Mesendoderm (in vitro differentiated cells): ENCODE measurements at regions not wholly inside any gene's neighbourhood (a gene's known extent, or its start where the extent isn't known, plus 50 kb on each side); places are given as distances from the start of the nearest gene placed in this dataset.

Source experiments
- DNase-seq: peaks from one replicate; pipeline ENCODE4 v3.0.0; 2013
- H2AK5ac ChIP-seq: 2 replicates; pipeline ENCODE4 v1.6.1; 2013; ENCODE audit warnings: low read length, inconsistent platforms
- H2BK120ac ChIP-seq: 2 replicates; pipeline ENCODE4 v1.6.1; 2013; ENCODE audit warnings: low read depth, mild to moderate bottlenecking, low read length, moderate library complexity, mixed read lengths
- H2BK15ac ChIP-seq: replicated peaks from 2 replicates; pipeline ENCODE4 v1.6.1; 2013; ENCODE audit warnings: low read depth, mild to moderate bottlenecking, moderate library complexity
- H2BK5ac ChIP-seq: 2 replicates; pipeline ENCODE4 v1.6.1; 2013; ENCODE audit warnings: low read length, inconsistent platforms
- H3K18ac ChIP-seq: 2 replicates; pipeline ENCODE4 v1.6.1; 2013; ENCODE audit warnings: mild to moderate bottlenecking, low read length, mixed read lengths
- H3K23ac ChIP-seq: one replicate; pipeline ENCODE4 v1.6.1; 2013; ENCODE audit warnings: low read length
- H3K27ac ChIP-seq: 2 replicates; pipeline ENCODE4 v1.5.1; 2013; ENCODE audit warnings: low read depth, mild to moderate bottlenecking, inconsistent platforms, low read length, moderate library complexity
- H3K27me3 ChIP-seq: 2 replicates; pipeline ENCODE4 v1.6.1; 2013; ENCODE audit warnings: low read length, control low read depth, mild to moderate bottlenecking, inconsistent platforms; ENCODE audit not compliant: insufficient read depth, poor library complexity
- H3K36me3 ChIP-seq: 2 replicates; pipeline ENCODE4 v1.6.1; 2013; ENCODE audit warnings: low read length, inconsistent platforms; ENCODE audit not compliant: control insufficient read depth, insufficient read depth
- H3K4ac ChIP-seq: one replicate; pipeline ENCODE4 v1.6.1; 2013; ENCODE audit warnings: low read depth, mild to moderate bottlenecking, low read length, moderate library complexity
- H3K4me1 ChIP-seq: 2 replicates; pipeline ENCODE4 v1.6.1; 2013; ENCODE audit warnings: low read depth, low read length, inconsistent platforms; ENCODE audit not compliant: control insufficient read depth
- H3K4me2 ChIP-seq: 2 replicates; pipeline ENCODE4 v1.6.1; 2013; ENCODE audit warnings: low read length
- H3K4me3 ChIP-seq: 2 replicates; pipeline ENCODE4 v1.5.1; 2013; ENCODE audit warnings: mild to moderate bottlenecking, low read length
- H3K56ac ChIP-seq: one replicate; pipeline ENCODE4 v1.6.1; 2013; ENCODE audit warnings: low read length
- H3K79me1 ChIP-seq: 2 replicates; pipeline ENCODE4 v1.6.1; 2013; ENCODE audit warnings: low read length, inconsistent platforms
- H3K79me2 ChIP-seq: 2 replicates; pipeline ENCODE4 v1.6.1; 2013; ENCODE audit warnings: mild to moderate bottlenecking, low read length; ENCODE audit not compliant: control insufficient read depth, insufficient read depth
- H3K9ac ChIP-seq: 2 replicates; pipeline ENCODE4 v1.6.1; 2013; ENCODE audit warnings: low read length, inconsistent platforms
- H4K5ac ChIP-seq: one replicate; pipeline ENCODE4 v1.6.1; 2013; ENCODE audit warnings: low read length
- H4K8ac ChIP-seq: one replicate; pipeline ENCODE4 v1.6.1; 2013; ENCODE audit warnings: low read depth, mild to moderate bottlenecking, control low read depth, low read length, moderate library complexity
- WGBS: extraction: QIAGEN DNeasy Blood & Tissue Kit; methylation state at CpG from one replicate; pipeline ENCODE4 v1.1.7; 2013; ENCODE audit warnings: low lambda C conversion rate, missing lambda C conversion rate; ENCODE audit not compliant: insufficient coverage; ENCODE audit errors: extremely low coverage; 5-methylcytosine and 5-hydroxymethylcytosine counted together

GRCh38 chr4:132063829-132064228 lies 1085.3 kb upstream of the PCDH10 start:
- Histone ChIP-seq H2BK5ac (no peak overlapping the region), H3K79me2 (no peaks in the 10 kb centered on the region), H4K8ac (no peak overlapping the region), H3K27me3 (no peaks in the 10 kb centered on the region), H3K9ac (no peak overlapping the region), H3K79me1 (no peaks in the 10 kb centered on the region), H3K36me3 (no peaks in the 10 kb centered on the region), H3K4ac (no peak overlapping the region), H3K23ac (no peak overlapping the region), H2BK15ac (no peak overlapping the region), H3K27ac (no peak overlapping the region), H3K4me2 (no peak overlapping the region), H3K4me3 (no peak overlapping the region), H2BK120ac (no peak overlapping the region), H3K4me1 (no peaks in the 10 kb centered on the region), H3K56ac (no peak overlapping the region), H2AK5ac (no peak overlapping the region), H3K18ac (no peak overlapping the region), H4K5ac (no peak overlapping the region)
- DNase-seq: no peak
- WGBS: no CpG with 5 or more reads among the region's 1 CpG

DNA sequence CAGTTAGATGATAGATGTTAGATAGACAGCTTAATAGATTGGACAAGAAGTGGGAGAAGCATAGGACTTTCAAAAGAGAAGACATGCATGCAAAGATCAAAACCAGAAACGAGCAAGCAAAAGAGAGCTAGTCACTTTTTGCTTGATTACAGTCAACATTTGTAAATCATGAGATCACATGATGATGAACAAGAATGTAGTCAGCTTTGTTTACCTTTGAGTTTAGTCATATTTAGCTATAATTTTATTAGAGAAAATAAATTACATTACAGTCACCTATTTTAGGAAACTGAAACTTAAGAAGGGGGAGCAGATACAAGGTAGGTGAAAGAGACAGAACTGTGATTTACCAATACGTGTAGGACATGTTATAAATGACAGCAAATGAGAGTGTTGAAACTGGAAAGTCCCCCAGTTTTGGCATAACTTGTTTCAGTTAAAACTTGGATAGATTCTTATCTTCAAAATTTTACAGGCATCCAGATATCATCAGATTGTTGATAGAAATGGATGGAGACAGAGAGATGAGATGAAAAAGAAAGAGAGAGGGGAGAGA lies 1083.1 kb upstream of the PCDH10 start:
- H3K27ac ChIP-seq: no peak overlapping the region
- no peak overlapping the region for H4K5ac ChIP-seq
- H2BK120ac ChIP-seq: no peak overlapping the region
- H3K23ac ChIP-seq: no peak overlapping the region
- no peak overlapping the region for H3K56ac ChIP-seq
- no peaks in the 10 kb centered on the region for H3K27me3 ChIP-seq
- H4K8ac ChIP-seq: no peak overlapping the region
- H3K79me1 ChIP-seq: no peaks in the 10 kb centered on the region
- no peak overlapping the region for H3K4me3 ChIP-seq
- H2AK5ac ChIP-seq: no peak overlapping the region
- no CpG with 5 or more reads among the region's 2 CpGs for WGBS
- no peaks in the 10 kb centered on the region for H3K4me1 ChIP-seq
- no peaks in the 10 kb centered on the region for H3K79me2 ChIP-seq
- H3K4me2 ChIP-seq: no peak overlapping the region
- H2BK15ac ChIP-seq: no peak overlapping the region
- H3K4ac ChIP-seq: no peak overlapping the region
- no peak for DNase-seq
- no peaks in the 10 kb centered on the region for H3K36me3 ChIP-seq
- no peak overlapping the region for H2BK5ac ChIP-seq
- H3K18ac ChIP-seq: no peak overlapping the region
- H3K9ac ChIP-seq: no peak overlapping the region

- no peaks in the 10 kb centered on the region for H3K4me1 ChIP-seq
- H4K5ac ChIP-seq: no peak overlapping the region
- no CpG with 5 or more reads among the region's 1 CpG for WGBS
- no peaks in the 10 kb centered on the region for H3K36me3 ChIP-seq
- H3K23ac ChIP-seq: no peak overlapping the region
- H3K56ac ChIP-seq: no peak overlapping the region
- H3K79me2 ChIP-seq: no peaks in the 10 kb centered on the region
- H3K79me1 ChIP-seq: no peaks in the 10 kb centered on the region
- no peak overlapping the region for H3K18ac ChIP-seq
- no peak overlapping the region for H3K9ac ChIP-seq
- no peak overlapping the region for H3K4me2 ChIP-seq
- no peak overlapping the region for H2BK120ac ChIP-seq
- no peaks in the 10 kb centered on the region for H3K27me3 ChIP-seq
- H2AK5ac ChIP-seq: no peak overlapping the region
- no peak for DNase-seq
- no peak overlapping the region for H3K4me3 ChIP-seq
- H3K27ac ChIP-seq: no peak overlapping the region
- no peak overlapping the region for H2BK5ac ChIP-seq
- H4K8ac ChIP-seq: no peak overlapping the region
- no peak overlapping the region for H2BK15ac ChIP-seq
- H3K4ac ChIP-seq: no peak overlapping the region
Observed at GRCh38 chr4:132071815-132072214, 1077.3 kb upstream of the PCDH10 start.

DNA sequence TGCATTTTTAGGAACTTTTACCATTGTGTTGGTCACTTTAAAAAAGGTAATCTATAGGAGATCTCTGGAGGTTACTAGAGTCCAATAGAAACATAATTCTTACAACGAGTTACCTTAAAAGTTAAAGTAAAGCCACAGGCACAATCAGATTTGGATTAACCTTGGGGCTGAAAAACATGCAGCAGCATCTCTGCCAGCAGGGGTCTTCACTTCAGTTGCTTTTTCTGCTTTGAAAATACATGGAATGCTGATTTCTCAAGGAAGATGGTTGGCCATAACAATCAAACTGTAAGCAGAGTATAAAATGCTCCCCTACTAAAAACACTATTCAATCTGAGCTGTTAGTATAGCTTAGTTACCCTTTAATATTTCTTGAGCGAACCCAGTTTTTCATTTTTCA lies 1072.3 kb upstream of the PCDH10 start:
- no CpG with 5 or more reads among the region's 2 CpGs for WGBS
- Histone ChIP-seq H3K4me2 (no peak overlapping the region), H3K4me1 (no peaks in the 10 kb centered on the region), H3K27me3 (no peaks in the 10 kb centered on the region), H2BK120ac (no peak overlapping the region), H2AK5ac (no peak overlapping the region), H3K18ac (no peak overlapping the region), H3K36me3 (no peaks in the 10 kb centered on the region), H3K79me2 (no peaks in the 10 kb centered on the region), H3K27ac (no peak overlapping the region), H4K8ac (no peak overlapping the region), H3K4me3 (no peak overlapping the region), H3K56ac (no peak overlapping the region), H4K5ac (no peak overlapping the region), H3K23ac (no peak overlapping the region), H2BK15ac (no peak overlapping the region), H2BK5ac (no peak overlapping the region), H3K4ac (no peak overlapping the region), H3K79me1 (no peaks in the 10 kb centered on the region), H3K9ac (no peak overlapping the region)
- DNase-seq: peak; percentile 17

- H3K4ac ChIP-seq: no peak overlapping the region
Observed at GRCh38 chr4:132085105-132085504, 1064.0 kb upstream of the PCDH10 start.

GRCh38 chr4:132094017-132094416 lies 1055.1 kb upstream of the PCDH10 start:
- Histone ChIP-seq H3K18ac (no peak overlapping the region), H2AK5ac (no peak overlapping the region), H3K27ac (no peak overlapping the region), H3K79me2 (no peaks in the 10 kb centered on the region), H3K4me3 (no peak overlapping the region), H3K56ac (no peak overlapping the region), H4K5ac (no peak overlapping the region), H2BK5ac (no peak overlapping the region), H2BK15ac (no peak overlapping the region), H2BK120ac (no peak overlapping the region), H3K4ac (no peak overlapping the region), H3K4me2 (no peak overlapping the region), H3K79me1 (no peaks in the 10 kb centered on the region), H3K36me3 (no peaks in the 10 kb centered on the region), H3K9ac (no peak overlapping the region), H3K4me1 (no peaks in the 10 kb centered on the region), H4K8ac (peak overlapping the region; percentile 28), H3K27me3 (no peaks in the 10 kb centered on the region), H3K23ac (no peak overlapping the region)
- no peak for DNase-seq
- WGBS: no CpG with 5 or more reads among the region's 4 CpGs

More at GRCh38 chr4:132085105-132085504, 1064.0 kb upstream of the PCDH10 start:
- H3K9ac ChIP-seq: no peak overlapping the region
- no CpG with 5 or more reads among the region's 4 CpGs for WGBS
- H3K79me1 ChIP-seq: no peaks in the 10 kb centered on the region
- DNase-seq: no peak
- no peak overlapping the region for H3K56ac ChIP-seq
- no peak overlapping the region for H2AK5ac ChIP-seq
- H2BK15ac ChIP-seq: no peak overlapping the region
- H3K4me2 ChIP-seq: no peak overlapping the region
- no peaks in the 10 kb centered on the region for H3K79me2 ChIP-seq
- no peak overlapping the region for H3K4me3 ChIP-seq
- H3K27me3 ChIP-seq: no peaks in the 10 kb centered on the region
- no peak overlapping the region for H3K18ac ChIP-seq
- no peak overlapping the region for H3K27ac ChIP-seq
- H3K23ac ChIP-seq: no peak overlapping the region
- H4K5ac ChIP-seq: no peak overlapping the region
- no peak overlapping the region for H2BK5ac ChIP-seq
- H3K36me3 ChIP-seq: no peaks in the 10 kb centered on the region
- no peaks in the 10 kb centered on the region for H3K4me1 ChIP-seq
- H4K8ac ChIP-seq: no peak overlapping the region
- H2BK120ac ChIP-seq: no peak overlapping the region
